Suprapubic skin (tissue), 4 donors: ENCODE measurements at regions not wholly inside any gene's neighbourhood (a gene's known extent, or its start where the extent isn't known, plus 50 kb on each side); places are given as distances from the start of the nearest gene placed in this dataset.

Experiments
- CTCF ChIP-seq, 2 donors: fragments of 200-600 bp in 1 of 2; fragments of 450-650 bp in 1 of 2; sonication (generic) in 1 of 2; IDR thresholded peaks; one replicate each; pipeline ENCODE4 v1.5.1; 2016 to 2019; ENCODE audit warnings: antibody characterized with exemption in 2 of 2, mild to moderate bottlenecking in 1 of 2, moderate library complexity in 1 of 2
- EP300 ChIP-seq: sonication (generic); formaldehyde crosslinking; IDR thresholded peaks from one replicate; pipeline ENCODE4 v1.6.1; 2017; ENCODE audit warnings: antibody characterized with exemption
- POLR2AphosphoS5 ChIP-seq, 3 donors: sonication (generic); formaldehyde crosslinking; IDR thresholded peaks; one replicate each; pipeline ENCODE4 v1.6.1; 2017; ENCODE audit warnings: antibody characterized with exemption in 3 of 3

- no peak for TF ChIP-seq CTCF (IDR thresholded peaks at IDR 0.05)
- no peak for TF ChIP-seq EP300
- no peak for TF ChIP-seq POLR2AphosphoS5 (IDR thresholded peaks at IDR 0.05)
These were observed 74.0 kb upstream of the PTPN1 start for GRCh38 chr20:50436052-50436656.
